HepG2 (cell line): ENCODE measurements at regions not wholly inside any gene's neighbourhood (a gene's known extent, or its start where the extent isn't known, plus 50 kb on each side); places are given as distances from the start of the nearest gene placed in this dataset.
A peak's percentile ranks its signal among the peaks of the same experiment; 100 is the strongest.

Experiments
- CEBPB ChIP-seq: IDR thresholded peaks from 2 replicates; pipeline ENCODE4 v1.6.1; 2011; ENCODE audit warnings: low read depth, low read length, improper control_type of control experiment, borderline replicate concordance
- HCFC1 ChIP-seq: fragments of 150-350 bp; IDR thresholded peaks from 2 replicates; pipeline ENCODE4 v1.6.1; 2014; ENCODE audit warnings: low read depth, low read length
- HMG20A ChIP-seq: IDR thresholded peaks from 2 replicates; pipeline ENCODE4 v1.6.1; 2016; ENCODE audit warnings: borderline replicate concordance
- HOXA7 ChIP-seq: sonication (generic); formaldehyde crosslinking; IDR thresholded peaks from 2 replicates; pipeline ENCODE4 v1.8.1; 2022; ENCODE audit warnings: mild to moderate bottlenecking, missing genetic modification reagents, moderate library complexity
- IKZF1 ChIP-seq: fragments of 450-650 bp; IDR thresholded peaks from 2 replicates; pipeline ENCODE4 v1.7.1; 2016
- NCOA1 ChIP-seq: sonication (generic); formaldehyde crosslinking; IDR thresholded peaks from 2 replicates; pipeline ENCODE4 v1.9.0; 2021; ENCODE audit warnings: missing genetic modification reagents
- RORA ChIP-seq: sonication (generic); formaldehyde crosslinking; IDR thresholded peaks from 2 replicates; pipeline ENCODE4 v1.5.0; 2020; ENCODE audit warnings: mild to moderate bottlenecking, missing genetic modification reagents, moderate library complexity
- U2AF2 ChIP-seq: fragments of 200-400 bp; formaldehyde crosslinking; IDR thresholded peaks from 2 replicates; pipeline ENCODE4 v1.6.1; 2017; ENCODE audit warnings: low read depth, mild to moderate bottlenecking, low read length
- ZBTB21 ChIP-seq: sonication (generic); formaldehyde crosslinking; IDR thresholded peaks from 2 replicates; pipeline ENCODE4 v1.4.0; 2020; ENCODE audit warnings: missing genetic modification reagents
- ZKSCAN5 ChIP-seq: sonication (generic); formaldehyde crosslinking; IDR thresholded peaks from 2 replicates; pipeline ENCODE4 v1.5.1; 2020; ENCODE audit warnings: mild to moderate bottlenecking, missing genetic modification reagents
- ZNF432 ChIP-seq: sonication (generic); formaldehyde crosslinking; IDR thresholded peaks from 2 replicates; pipeline ENCODE4 v1.5.0; 2020; ENCODE audit warnings: missing genetic modification reagents, mild to moderate bottlenecking, borderline replicate concordance
- ZNF724P ChIP-seq: sonication (generic); formaldehyde crosslinking; IDR thresholded peaks from 2 replicates; pipeline ENCODE4 v1.8.0; 2022; ENCODE audit warnings: missing genetic modification reagents, borderline replicate concordance
- ZNF816 ChIP-seq: sonication (generic); formaldehyde crosslinking; IDR thresholded peaks from 2 replicates; pipeline ENCODE4 v1.8.0; 2022; ENCODE audit warnings: missing genetic modification reagents, mild to moderate bottlenecking, borderline replicate concordance
- ZSCAN22 ChIP-seq: sonication (generic); formaldehyde crosslinking; IDR thresholded peaks from 2 replicates; pipeline ENCODE4 v1.4.0; 2020; ENCODE audit warnings: mild to moderate bottlenecking, missing genetic modification reagents
- TF ChIP-seq, protein P1 (sequence below): sonication (generic); formaldehyde crosslinking; IDR thresholded peaks from 2 replicates; pipeline ENCODE4 v1.4.0; 2020; ENCODE audit warnings: mild to moderate bottlenecking, missing genetic modification reagents
- TF ChIP-seq, protein P2 (sequence below): conservative IDR thresholded peaks from 2 replicates; pipeline ENCODE4 v1.6.1; 2018; ENCODE audit warnings: missing genetic modification reagents

DNA sequence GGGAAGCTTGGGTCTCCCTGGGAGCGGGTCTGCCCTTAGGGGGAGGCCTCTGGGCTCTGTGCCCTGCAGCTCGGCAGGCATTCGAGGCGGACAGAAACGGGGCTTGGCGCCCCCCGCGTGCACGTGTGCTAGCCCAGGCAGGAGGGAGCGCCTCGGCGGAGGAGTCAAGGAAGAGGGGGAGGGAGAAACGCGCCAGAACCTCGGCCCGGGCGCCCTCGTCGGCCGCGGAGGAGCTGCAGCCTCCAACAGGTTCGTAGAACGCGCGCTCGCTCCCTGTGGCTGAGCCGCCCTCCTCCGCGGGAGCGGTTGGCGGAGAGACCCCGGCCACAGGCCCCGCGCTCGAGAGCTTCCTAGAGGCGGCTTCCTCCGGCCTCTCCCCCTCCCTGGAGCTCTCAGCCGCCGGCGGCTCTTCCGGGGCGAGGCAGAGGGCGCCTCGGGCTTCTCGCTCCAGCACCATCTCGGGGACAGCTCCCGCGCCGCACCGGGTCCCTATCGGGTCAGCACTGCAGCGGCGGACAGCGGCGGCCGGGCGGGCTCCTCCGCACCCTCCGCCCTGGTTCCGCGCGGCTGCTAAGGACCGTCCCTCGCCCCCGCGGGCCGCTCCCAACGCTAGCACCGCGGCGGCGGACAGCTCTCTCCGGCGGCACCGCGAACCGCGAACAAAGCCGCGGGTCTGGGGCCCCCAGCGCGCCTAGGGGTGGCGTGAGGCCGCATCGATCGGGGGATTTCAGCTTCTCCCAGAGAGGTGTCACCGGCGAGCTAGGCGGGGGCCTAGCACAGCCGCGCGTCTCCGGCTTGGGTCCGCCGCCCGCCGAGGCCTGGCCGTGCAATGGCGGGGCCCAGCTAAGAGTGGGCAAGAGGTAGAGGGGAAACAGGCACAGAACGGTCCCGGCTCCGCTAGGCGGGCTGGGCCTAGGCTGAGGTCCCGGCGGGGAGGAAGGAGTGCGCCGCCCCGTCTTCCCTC lies 74.6 kb upstream of the CPLX2 start (continued):
- TF ChIP-seq, protein P1, sequence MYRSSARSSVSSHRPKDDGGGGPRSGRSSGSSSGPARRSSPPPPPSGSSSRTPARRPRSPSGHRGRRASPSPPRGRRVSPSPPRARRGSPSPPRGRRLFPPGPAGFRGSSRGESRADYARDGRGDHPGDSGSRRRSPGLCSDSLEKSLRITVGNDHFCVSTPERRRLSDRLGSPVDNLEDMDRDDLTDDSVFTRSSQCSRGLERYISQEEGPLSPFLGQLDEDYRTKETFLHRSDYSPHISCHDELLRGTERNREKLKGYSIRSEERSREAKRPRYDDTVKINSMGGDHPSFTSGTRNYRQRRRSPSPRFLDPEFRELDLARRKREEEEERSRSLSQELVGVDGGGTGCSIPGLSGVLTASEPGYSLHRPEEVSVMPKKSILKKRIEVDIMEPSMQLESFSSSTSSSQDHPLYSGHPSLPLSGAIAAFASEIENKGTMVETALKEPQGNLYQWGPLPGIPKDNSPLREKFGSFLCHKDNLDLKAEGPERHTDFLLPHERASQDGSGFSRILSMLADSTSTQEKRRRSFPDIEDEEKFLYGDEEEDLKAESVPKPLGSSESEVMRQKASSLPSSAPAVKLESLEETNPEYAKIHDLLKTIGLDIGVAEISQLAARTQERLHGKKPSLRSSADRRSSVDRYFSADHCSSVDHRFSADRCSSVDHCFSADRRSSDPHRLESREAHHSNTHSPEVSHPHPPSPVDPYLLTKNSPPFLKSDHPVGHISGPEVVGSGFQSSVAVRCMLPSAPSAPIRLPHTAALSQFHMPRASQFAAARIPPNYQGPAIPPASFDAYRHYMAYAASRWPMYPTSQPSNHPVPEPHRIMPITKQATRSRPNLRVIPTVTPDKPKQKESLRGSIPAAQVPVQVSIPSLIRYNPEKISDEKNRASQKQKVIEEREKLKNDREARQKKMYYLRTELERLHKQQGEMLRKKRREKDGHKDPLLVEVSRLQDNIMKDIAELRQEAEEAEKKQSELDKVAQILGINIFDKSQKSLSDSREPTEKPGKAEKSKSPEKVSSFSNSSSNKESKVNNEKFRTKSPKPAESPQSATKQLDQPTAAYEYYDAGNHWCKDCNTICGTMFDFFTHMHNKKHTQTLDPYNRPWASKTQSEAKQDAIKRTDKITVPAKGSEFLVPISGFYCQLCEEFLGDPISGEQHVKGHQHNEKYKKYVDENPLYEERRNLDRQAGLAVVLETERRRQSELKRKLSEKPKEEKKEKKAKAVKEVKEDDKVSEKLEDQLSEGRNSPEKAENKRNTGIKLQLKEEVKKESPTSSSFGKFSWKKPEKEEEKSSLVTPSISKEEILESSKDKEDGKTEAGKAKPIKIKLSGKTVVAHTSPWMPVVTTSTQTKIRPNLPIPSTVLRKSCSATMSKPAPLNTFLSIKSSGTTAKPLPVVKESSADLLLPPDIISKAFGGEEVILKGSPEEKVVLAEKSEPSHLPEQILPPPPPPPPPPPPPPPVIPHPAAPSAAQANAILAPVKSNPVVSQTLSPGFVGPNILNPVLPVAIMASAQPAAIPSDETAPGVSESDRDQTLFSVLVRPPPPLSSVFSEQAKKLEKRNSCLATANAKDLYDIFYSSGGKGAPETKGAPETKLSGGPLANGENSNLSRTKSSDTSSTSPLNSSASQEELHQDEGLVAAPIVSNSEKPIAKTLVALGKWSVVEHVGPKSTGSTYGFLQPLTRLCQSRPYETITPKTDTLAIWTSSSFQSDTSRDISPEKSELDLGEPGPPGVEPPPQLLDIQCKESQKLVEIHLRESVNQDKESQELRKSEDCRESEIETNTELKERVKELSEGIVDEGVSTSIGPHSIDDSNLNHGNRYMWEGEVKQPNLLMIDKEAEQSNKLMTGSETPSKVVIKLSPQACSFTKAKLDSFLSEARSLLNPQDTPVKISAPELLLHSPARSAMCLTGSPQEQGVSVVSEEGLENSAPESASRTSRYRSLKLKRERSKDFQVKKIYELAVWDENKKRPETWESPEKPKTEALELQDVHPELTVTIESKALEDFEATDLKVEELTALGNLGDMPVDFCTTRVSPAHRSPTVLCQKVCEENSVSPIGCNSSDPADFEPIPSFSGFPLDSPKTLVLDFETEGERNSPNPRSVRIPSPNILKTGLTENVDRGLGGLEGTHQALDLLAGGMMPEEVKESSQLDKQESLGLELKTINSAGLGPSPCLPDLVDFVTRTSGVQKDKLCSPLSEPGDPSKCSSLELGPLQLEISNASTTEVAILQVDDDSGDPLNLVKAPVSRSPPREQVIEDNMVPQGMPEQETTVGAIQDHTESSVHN (CRISPR knock-in tag) = peak; percentile 100
- TF ChIP-seq ZSCAN22 (CRISPR knock-in tag) (peak; percentile 95), ZNF432 (CRISPR knock-in tag) (peak; percentile 97), HCFC1 (peak; percentile 45; the same call in 1 of the 2 replicates), IKZF1 (no peak), CEBPB (no peak), RORA (CRISPR knock-in tag) (peak; percentile 81; the same call in 1 of the 2 replicates), ZNF724P (CRISPR knock-in tag) (peak; percentile 100), ZBTB21 (CRISPR knock-in tag) (peak; percentile 91), HMG20A (peak; percentile 90), NCOA1 (CRISPR knock-in tag) (peak; percentile 99), ZKSCAN5 (CRISPR knock-in tag) (peak; percentile 85; the same call in 1 of the 2 replicates), ZNF816 (CRISPR knock-in tag) (peak; percentile 100), U2AF2 (no peak), HOXA7 (CRISPR knock-in tag) (peak; percentile 99)
- TF ChIP-seq, protein P2, sequence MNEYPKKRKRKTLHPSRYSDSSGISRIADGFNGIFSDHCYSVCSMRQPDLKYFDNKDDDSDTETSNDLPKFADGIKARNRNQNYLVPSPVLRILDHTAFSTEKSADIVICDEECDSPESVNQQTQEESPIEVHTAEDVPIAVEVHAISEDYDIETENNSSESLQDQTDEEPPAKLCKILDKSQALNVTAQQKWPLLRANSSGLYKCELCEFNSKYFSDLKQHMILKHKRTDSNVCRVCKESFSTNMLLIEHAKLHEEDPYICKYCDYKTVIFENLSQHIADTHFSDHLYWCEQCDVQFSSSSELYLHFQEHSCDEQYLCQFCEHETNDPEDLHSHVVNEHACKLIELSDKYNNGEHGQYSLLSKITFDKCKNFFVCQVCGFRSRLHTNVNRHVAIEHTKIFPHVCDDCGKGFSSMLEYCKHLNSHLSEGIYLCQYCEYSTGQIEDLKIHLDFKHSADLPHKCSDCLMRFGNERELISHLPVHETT (CRISPR knock-in tag) = peak; percentile 99
